ENCODE measurements at regions not wholly inside any gene's neighbourhood (a gene's known extent, or its start where the extent isn't known, plus 50 kb on each side); places are given as distances from the start of the nearest gene placed in this dataset.

DNA sequence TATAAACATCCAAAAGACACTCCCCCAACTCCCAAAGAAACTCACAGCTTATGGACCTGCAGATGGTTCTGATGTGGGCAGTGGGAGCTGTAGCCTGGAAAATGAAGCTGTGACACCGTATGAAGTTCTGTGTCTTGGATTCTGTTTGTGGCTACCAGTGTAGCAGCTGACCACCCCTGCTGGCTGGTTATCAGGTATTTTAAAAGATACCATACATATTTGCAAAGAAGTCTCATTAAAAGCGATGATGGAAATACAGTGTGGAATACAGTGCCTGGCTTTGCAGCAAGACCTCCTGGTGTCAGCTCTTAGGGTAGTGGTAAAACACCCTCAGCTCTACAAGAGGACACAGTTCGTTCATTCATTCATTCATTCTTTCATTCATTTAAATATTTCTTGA, 194.3 kb upstream of the PRKCQ start:
- no peak for DNase-seq (ENCODE audit: low read depth in 2 of 2)

DNA sequence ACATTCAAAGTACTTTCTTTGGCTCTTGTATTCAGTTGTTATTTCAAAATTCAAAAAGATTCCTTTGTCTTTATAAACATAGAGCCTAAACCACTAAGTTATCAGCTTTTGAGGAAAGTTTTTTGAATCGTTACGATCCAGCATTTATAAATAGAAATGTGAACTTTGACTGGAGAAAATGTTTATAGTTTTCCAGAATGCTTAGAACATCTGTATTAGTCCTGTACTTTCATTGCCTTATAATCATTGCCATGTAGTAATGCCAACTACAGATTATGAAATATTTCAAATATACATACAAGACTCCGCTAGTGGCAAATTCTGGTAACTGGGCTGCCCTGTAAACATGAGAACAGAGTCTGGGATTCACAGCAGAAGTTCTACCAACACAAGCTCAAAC, 191.3 kb upstream of the PRKCQ start:
- no peak for DNase-seq (ENCODE audit: low read depth in 2 of 2)

DNA sequence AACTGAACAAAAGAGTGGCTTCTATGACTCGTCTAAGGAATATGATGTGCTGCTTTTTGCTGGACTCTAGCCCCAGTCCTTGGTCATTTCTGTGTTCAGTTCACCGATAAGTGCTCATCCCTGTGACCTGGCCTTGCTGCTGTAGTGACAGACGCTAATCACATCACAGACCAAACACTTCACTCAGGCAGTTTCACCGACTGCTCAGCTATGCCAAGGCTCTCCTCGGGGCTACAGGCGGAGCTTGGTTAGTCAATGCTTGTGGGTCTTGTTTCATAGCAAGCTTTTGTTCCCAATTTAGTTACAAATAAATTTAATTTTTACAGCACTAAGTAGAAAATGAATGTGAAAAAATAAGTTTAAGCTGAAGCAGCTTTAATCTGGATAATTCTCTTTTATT, 190.8 kb upstream of the PRKCQ start:
- no peak for DNase-seq (ENCODE audit: low read depth in 2 of 2)

DNA sequence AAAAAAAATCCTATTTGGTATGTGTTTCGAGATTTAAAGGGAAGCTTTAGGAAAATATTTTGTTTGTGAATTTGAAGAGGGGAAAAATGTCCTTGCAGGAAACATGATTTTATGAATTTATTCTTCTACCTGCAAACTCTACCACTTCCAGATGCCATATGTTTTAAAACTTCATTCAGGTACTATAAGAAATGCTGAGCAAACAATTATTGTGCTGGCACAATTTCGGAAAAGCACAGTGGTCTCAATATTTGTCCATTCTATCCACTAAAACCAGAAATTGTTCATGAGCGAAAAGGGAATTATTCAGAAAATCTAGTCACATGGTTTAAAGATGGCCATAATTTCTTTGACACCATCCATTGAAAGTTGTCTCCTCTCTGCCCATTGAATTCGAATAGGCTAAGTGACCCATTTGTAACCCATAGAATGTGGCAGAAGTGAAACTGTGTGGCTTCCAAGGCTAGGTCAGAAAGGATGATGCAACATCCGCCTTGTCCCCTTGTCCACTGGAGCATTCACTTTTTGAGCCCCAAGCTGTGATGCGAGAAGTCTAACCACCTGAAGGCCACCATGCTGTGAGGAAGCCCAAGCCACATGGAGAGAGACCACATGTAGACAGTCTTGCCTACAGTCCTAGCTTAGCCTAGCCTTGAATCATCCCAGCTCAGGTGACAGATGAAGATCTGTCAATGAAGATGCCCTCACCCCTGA, 189.8 kb upstream of the PRKCQ start:
- no peak for DNase-seq (ENCODE audit: low read depth in 2 of 2)

DNA sequence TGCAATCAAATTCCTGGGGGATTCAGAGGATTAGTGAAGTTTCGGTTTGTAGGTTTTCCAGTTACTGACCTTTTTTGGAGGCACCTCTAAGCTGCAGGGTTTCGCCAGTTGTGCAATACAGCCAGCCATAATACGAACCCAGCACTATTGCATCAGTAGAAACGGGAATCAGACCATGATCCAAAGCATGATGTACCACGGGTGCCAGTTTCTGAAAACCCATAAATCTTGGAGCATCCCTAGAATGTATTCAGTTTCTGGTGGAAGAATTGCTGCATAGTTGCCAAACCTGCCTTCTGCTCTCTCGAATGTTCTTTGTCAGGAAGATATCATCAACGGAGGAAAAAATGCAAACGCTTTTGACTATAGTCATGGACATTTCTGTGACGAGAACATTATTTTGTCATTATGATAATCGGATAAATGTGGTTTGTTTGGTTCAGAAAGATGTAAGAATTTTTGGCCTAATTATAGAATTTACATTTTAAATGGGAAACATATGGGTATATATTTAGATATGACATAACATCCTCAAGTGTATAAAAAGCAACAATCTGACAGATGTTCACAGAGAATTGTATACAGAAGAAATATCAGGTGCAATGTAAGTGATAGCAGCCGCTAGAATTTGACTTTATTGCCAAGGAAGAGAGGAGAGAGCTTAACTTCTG, 186.2 kb upstream of the PRKCQ start:
- no peak for DNase-seq (ENCODE audit: low read depth in 2 of 2)

DNA sequence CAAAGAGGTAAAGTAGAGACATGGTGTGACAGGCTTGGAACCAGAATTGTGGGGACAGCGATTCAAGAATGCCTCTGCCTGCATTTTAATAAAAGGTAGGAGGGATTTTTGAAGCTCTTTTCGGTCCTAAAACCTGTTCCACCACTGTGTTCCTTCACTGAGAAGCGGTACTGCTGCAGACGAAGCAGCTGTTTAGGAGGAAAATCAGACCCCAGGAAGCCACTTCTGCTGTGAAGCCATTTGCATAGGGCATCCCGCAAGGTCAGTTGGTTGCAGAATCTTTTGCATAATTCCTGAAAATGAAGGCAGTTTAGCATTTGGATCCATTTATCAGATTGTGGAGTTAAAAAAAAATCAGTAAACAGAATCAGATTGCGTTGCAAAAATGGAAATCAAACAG, 183.3 kb upstream of the PRKCQ start:
- no peak for DNase-seq (ENCODE audit: low read depth in 2 of 2)

DNA sequence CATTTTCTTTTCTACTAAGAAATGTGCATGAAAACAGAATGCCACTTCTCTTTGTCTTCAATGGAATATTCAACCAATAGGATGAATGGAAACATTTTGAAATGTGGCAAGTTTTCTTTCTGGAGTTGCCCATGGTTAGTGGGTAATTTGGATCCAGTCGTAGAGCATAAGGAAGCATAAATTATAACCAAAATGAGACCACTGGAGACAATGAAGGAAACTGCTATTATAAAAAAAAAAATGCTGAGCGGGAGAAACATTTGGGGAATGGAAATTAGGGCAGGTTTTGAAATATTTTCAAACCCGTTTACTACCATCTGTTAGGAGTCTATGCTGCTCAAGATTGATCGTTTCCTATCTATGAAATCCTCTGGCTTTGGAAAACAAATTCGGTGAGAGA, 182.9 kb upstream of the PRKCQ start:
- no peak for DNase-seq (ENCODE audit: low read depth in 2 of 2)

- no peak for DNase-seq (ENCODE audit: low read depth in 2 of 2)
Measured at GRCh38 chr10:6759961-6760360, 179.9 kb upstream of the PRKCQ start.

GRCh38 chr10:6757158-6757557, 177.1 kb upstream of the PRKCQ start:
- no peak for DNase-seq (ENCODE audit: low read depth in 2 of 2)

DNA sequence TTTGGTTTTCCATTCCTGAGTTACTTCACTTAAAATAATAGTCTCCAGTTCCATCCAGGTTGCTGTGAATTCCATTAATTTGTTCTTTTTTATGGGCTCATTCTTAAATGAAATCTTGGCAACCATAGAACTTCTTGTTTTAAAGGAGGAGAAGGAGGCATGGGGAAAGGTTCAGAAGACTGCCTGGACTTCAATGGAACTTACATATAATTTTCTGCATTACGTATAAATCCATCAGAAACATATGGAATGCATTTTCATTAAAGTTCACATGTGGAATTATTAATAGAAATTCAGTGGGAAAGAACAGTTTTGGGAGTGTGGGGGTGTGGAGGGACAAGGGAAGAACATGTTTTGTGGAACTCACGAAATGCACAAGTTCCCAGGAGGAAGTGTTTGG, 176.6 kb upstream of the PRKCQ start:
- DNase-seq (ENCODE audit: low read depth in 2 of 2), result no peak

GRCh38 chr10:6755781-6756460, 175.8 kb upstream of the PRKCQ start:
- DNase-seq (ENCODE audit: low read depth in 2 of 2), result no peak

- no peak for DNase-seq (ENCODE audit: low read depth in 2 of 2)
Measured at GRCh38 chr10:6753644-6754043, 173.6 kb upstream of the PRKCQ start.

GRCh38 chr10:6751363-6751762, 171.3 kb upstream of the PRKCQ start:
- DNase-seq (ENCODE audit: low read depth in 2 of 2), result no peak

DNA sequence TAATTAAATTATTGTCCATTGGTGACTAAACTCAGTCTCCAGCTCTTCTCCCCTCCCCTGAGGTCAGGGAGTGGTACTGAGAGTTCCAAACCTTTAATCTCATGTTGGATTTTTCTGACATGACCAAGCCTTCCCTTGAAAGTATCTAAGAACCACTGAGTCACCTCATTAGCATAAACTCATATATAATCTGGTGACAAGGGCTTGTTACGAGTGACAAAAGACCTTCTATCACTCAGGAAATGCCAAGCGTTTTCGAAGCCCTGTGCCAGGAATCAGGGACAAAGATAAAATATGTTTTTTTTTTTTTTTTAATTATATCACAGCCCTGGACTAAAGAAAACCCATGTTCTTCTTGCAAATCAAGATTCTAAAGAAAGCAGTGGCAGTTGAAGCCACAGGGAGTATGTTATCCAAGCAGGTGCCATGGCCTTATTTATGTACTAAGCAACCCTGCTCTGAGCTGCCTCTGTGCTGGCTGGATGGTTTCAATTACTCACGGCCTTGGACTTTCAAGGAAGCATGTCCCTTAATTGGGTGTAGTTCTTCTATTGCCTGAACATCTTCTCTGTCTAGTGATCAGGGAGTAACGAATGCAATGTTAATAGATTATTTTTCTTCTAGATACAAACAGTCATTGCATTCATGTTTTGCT, 169.0 kb upstream of the PRKCQ start:
- no peak for DNase-seq (ENCODE audit: low read depth in 2 of 2)

DNA sequence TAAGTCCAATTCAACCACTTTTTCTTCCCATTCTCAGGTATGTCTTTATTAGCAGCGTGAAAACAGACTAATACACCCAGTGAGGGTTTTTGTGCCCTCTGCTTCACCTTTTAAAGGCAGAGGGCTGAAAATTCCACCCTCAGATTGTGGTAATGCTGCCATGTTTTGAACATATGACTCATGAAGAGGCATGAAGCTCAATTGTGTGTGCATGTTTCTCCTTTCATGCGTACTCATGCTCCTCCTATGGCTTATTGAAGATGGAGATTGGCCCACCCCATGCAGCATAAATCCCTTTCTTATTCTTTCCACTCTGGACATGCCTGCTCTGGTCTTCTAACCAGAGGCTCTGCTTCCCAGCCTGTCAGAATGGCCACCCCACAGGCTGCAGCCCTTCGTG, 168.0 kb upstream of the PRKCQ start:
- no peak for DNase-seq (ENCODE audit: low read depth in 2 of 2)

- DNase-seq (ENCODE audit: low read depth in 2 of 2), result no peak
Measured at GRCh38 chr10:6746782-6747181, 166.7 kb upstream of the PRKCQ start.

GRCh38 chr10:6743291-6743849, 163.3 kb upstream of the PRKCQ start:
- no peak for DNase-seq (ENCODE audit: low read depth in 2 of 2)

GRCh38 chr10:6741541-6741941, 161.5 kb upstream of the PRKCQ start:
- DNase-seq (ENCODE audit: low read depth in 2 of 2), result no peak

- no peak for DNase-seq (ENCODE audit: low read depth in 2 of 2)
Measured at GRCh38 chr10:6739530-6740174, 159.6 kb upstream of the PRKCQ start.

GRCh38 chr10:6738112-6738768, 158.2 kb upstream of the PRKCQ start:
- DNase-seq (ENCODE audit: low read depth in 2 of 2), result no peak

- no peak for DNase-seq (ENCODE audit: low read depth in 2 of 2)
Measured at GRCh38 chr10:6737758-6738111, 157.7 kb upstream of the PRKCQ start.
